GM19452 (cell line): ENCODE measurements at regions not wholly inside any gene's neighbourhood (a gene's known extent, or its start where the extent isn't known, plus 50 kb on each side); places are given as distances from the start of the nearest gene placed in this dataset.

ENCODE experiments used
- ATAC-seq: cut with Tn5 transposase; IDR thresholded peaks from one replicate; pipeline ENCODE4 v1.9.1; 2021; ENCODE audit not compliant: unreplicated experiment

DNA sequence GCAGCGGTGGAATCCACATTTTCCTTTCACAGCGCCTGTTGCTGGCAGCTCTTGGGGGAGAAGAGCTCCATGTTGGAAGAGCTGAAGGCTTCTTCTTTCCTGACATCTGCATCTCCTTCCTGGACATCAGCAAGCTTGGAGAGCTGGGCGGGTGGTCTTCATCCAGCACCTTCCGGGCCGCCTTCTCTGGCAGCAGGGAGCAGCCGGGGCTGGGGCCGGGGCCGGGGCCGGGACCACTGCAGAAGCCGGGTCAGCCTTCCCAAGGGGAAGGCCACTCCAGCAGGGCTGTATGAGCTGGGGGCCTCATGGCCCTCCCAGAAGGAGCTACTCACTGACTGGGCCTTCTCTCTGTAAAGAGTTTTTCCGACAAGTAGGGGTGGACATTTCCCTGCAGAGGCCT, 787.5 kb downstream of the TLE4 start:
- ATAC-seq = no peak

DNA sequence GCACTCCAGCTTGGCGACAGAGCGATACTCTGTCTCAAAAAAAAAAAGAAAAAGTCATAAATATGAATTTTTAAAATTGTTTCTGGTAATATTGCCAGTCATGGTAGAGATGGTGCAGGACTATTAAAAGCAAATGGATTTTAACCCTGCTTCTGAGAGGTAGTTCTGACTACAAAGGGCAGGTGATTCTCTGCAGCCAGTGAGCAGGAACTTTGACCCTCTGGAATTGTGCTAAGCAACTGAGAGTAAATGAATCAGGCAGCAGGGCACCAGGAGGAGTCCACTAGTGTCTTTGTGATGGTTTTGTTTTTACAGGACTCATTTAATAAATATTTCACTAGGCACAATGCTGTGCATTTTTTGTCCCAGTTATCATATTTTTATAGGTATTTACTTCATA, 781.2 kb downstream of the TLE4 start:
- no peak for ATAC-seq

DNA sequence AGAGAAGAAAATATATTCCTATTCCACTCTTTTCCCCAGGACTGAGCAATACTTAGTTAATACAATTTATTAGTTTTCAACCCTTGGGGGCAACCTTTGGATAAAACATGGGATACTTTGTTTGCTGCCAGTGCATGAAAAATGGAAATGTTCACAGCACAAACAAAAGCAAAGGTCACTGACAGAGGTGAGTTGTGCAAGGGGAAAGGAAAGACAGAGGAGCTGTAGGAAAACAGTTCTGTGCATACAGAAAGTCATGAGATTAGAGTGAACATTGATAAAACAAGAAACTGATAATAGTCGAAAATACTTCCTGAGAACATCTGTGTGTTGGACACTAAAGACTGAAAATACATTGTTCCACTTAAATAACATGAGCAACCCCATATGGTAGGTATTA, 779.8 kb downstream of the TLE4 start:
- no peak for ATAC-seq

- no peak for ATAC-seq
These were observed 754.3 kb downstream of the TLE4 start for GRCh38 chr9:80326105-80326504.

- ATAC-seq = no peak
These were observed 749.2 kb downstream of the TLE4 start for GRCh38 chr9:80320916-80321315.

DNA sequence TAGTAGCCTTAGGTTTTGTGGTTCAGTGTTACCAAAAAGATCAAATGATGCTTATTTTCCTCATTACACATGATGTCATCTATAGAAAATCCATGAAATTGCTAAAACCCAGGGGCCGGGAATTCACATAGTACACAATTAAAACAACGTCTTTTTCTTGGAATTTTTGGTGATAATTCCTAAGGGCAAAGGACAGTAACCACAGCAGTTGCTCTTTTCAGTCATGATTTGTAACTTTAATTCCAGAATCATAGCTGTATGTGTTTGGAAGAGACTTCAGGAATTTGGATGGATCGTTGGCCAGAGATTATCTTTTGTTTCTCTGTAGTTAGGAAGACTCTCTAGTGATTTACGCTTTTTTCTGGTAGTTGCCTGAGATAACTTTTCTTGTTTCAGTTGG, 748.7 kb downstream of the TLE4 start:
- ATAC-seq = no peak

GRCh38 chr9:80305136-80305535, 733.4 kb downstream of the TLE4 start:
- ATAC-seq = no peak

DNA sequence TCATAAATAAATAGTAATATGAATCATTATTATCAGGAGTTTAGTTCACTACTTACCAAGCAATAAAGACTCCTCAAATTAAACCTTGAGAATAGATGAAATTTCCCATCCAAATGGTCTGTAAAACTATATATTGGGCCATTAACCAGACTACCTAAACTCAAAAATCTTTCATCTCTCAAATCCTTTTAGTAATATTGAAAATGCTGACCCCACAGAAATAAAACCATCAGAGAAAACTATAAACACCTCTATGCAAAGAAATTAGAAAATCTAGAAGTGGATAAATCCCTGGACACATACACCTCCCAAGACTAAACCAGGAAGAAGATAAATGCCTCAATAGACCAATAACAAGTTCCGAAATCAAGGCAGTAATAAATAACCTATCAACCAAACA, 723.2 kb downstream of the TLE4 start:
- no peak for ATAC-seq

DNA sequence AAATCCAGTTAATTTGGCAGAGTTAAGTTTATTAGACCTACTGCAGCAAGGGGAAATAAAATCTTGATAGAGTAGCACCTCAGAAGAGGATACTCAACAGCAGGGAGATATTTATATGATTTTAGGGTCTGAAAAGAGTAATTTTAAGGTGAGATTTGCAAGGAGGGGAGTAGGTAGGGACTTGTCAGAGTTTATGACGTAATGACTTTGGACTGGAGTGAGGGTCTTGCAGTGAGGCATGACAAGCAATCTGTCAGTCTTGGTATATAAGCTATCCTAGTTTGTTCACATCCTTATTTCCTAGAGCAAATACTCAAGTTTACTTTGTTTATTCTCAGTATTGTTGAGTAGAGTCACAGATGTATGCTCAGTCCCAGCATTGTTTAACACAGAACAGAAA, 722.6 kb downstream of the TLE4 start:
- no peak for ATAC-seq

GRCh38 chr9:80292231-80292630, 720.5 kb downstream of the TLE4 start:
- ATAC-seq = no peak

- no peak for ATAC-seq
These were observed 713.6 kb downstream of the TLE4 start for GRCh38 chr9:80285326-80285725.

- ATAC-seq = no peak
These were observed 711.0 kb downstream of the TLE4 start for GRCh38 chr9:80282766-80283165.

DNA sequence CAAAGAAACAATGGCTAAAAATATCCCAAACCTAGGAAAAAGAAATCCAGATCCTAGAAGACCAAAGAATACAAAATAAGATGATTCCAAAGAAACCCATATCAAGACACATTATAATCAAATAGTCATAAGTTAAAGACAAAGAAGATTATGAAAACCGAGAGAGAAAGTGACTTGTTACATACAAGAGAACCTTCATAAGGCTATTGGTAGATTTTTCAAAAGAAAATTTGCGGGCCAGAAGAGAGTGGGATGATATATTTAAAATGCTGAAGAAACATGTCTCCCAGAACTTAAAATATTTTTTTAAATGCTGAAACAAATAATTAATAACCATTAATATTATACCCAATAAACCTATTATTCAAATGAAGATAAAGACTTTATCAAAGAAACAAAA, 687.3 kb downstream of the TLE4 start:
- no peak for ATAC-seq

- ATAC-seq = no peak
These were observed 680.0 kb downstream of the TLE4 start for GRCh38 chr9:80251778-80252177.

DNA sequence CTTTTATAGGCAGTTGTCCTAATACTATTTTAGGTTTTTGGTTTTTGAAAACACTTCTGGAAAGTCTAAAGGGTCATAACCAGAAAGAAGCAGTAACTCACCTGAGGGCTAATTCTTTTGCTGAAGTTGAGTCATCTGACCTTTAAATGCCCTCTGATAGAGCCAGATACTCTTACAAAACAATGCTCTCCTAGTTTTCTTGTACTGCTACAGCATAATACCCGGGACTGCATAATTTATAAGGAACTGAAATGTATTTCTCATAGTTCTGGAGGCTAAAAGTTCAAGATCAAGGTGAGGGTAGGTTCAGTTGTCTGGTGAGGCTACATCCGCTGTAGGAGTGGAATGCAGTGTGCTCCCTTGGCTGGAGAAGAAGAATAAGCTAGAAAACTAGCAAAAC, 670.3 kb downstream of the TLE4 start:
- no peak for ATAC-seq

- no peak for ATAC-seq
These were observed 664.0 kb downstream of the TLE4 start for GRCh38 chr9:80235752-80236151.

DNA sequence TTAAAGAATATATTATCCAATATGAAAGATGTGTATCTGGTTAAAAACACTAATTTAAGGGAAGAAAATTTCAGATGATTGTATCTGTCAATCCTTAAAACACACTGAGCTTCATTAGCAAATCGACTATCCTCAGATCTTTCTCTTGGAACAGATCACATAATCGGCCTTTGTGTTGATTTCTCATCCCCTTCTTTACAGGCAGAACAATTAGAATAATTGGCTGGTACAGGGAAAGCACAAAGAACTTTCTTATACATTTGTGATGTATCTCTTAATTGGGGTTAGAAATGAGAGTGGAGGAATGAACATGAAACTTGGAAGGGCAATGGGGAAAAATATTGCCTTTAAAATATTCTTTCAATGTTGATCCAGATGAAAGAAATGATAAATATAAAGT, 662.1 kb downstream of the TLE4 start:
- ATAC-seq = no peak

DNA sequence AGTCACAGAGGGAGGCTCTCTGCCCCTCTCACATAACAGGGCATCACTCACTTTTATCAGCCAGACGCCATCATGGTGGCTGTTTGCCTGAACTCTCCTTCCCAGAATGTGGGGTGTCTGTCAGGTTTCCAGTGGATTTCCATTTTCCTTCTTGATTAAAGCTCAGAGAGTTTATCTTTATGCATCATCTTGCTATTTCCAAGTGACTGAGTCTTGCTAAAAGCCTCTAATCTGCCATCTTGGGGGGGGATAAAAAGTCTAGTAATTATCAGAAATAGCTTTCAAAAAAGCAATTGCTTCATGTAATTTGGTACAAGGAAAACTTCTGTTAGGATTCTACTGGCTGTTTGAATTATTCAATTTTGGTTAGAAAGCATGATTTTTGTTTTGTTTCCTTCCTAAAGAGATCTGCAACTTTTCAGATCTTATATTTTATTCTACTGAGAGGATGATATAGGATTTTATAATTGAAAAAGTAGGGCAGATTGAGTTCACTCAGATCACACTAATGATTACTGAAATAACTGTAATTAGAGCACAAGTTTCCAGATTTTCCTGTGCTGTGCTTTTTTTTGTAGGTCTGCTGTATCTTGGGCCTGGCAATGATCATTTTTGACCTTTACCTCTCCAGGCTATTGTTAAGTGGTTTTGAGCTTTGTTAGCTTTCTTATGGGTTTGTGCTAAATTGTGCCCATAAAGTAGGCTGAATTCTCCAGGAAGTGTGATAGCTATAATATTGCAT, 661.5 kb downstream of the TLE4 start:
- no peak for ATAC-seq

GRCh38 chr9:80231318-80232236, 659.8 kb downstream of the TLE4 start:
- no peak for ATAC-seq

GRCh38 chr9:80223897-80224296, 652.1 kb downstream of the TLE4 start:
- ATAC-seq = no peak

GRCh38 chr9:80222466-80223169, 650.9 kb downstream of the TLE4 start:
- ATAC-seq = no peak

GRCh38 chr9:80218328-80218727, 646.6 kb downstream of the TLE4 start:
- no peak for ATAC-seq
